ENCODE measurements at regions not wholly inside any gene's neighbourhood (a gene's known extent, or its start where the extent isn't known, plus 50 kb on each side); places are given as distances from the start of the nearest gene placed in this dataset.

DNA sequence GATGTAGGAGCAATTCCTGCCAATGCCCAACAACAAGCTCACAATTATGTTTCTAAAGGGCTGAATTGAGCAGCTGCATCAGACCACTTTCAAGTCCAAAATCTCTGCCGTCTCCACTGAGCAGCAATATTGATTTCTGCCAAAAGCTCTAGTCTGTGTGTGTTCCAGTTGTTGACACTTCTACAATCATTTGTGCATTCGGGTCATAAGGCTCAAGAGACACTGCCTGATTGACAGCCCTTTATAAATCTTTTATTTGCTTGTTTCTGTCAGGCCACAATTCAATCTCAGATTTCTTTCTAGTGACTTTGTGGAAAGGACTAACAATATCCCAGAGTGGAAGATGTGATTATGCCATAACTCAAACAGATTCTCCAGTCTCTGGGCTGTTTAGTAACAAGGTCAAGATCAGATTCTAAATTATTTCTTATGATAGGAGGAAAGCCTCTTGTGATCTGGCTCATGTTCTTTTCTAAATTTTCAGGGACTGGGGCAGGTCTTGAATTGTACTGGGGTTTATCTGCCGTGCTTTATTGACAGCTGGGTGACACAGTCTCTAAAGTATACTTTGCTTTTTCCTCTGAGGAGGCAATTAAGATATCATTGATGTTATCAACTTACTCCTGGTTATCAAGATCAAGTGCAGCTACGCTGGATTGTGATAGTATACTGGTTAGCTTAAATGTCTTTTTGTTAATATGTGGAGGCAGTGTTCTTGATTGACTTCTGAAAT lies 377.1 kb downstream of the CNTNAP4 start:
- DNase-seq (ENCODE audit: low spot score): no peak
- TF ChIP-seq CTCF (IDR thresholded peaks at IDR 0.05; ENCODE audit: extremely low read depth, missing control alignments): no peak

- no peak for DNase-seq (ENCODE audit: low spot score)
- no peak for TF ChIP-seq CTCF (IDR thresholded peaks at IDR 0.05; ENCODE audit: extremely low read depth, missing control alignments)
Measured at GRCh38 chr16:76656994-76657393, 379.8 kb downstream of the CNTNAP4 start.

DNA sequence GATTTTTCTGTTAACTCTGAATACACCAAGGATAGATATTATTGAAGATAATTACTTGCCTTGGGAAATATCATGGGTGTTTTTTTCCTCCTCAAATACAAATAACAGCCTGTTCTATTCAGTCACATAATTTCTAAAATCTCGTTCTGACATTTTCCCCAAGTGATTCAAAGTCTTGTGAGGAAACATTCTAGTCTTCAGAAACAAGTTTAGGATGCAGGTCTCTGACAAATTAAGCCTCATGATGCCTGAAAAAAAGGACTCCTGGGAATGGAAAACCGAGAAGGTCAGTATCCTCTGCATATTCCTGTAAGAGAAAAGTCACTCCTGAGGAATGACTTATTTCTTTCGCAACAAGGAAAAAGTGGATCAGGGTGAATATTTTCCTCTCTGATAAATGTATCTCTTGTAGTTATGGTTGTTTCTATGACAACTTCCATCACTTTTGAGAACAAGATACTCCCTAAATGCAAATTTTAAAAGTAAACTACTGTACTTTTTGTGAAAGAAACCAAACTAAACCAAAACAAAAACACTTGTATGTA lies 384.6 kb downstream of the CNTNAP4 start:
- no peak for DNase-seq (ENCODE audit: low spot score)
- no peak for TF ChIP-seq CTCF (IDR thresholded peaks at IDR 0.05; ENCODE audit: extremely low read depth, missing control alignments)

GRCh38 chr16:76665571-76666275 lies 388.5 kb downstream of the CNTNAP4 start:
- no peak for TF ChIP-seq CTCF (IDR thresholded peaks at IDR 0.05; ENCODE audit: extremely low read depth, missing control alignments)
- DNase-seq (ENCODE audit: low spot score): no peak

GRCh38 chr16:76668207-76668725 lies 391.1 kb downstream of the CNTNAP4 start:
- peak; percentile 2 for DNase-seq (ENCODE audit: low spot score)
- no peak for TF ChIP-seq CTCF (IDR thresholded peaks at IDR 0.05; ENCODE audit: extremely low read depth, missing control alignments)

GRCh38 chr16:76669288-76669687 lies 392.1 kb downstream of the CNTNAP4 start:
- DNase-seq (ENCODE audit: low spot score): no peak
- TF ChIP-seq CTCF (IDR thresholded peaks at IDR 0.05; ENCODE audit: extremely low read depth, missing control alignments): no peak
